Umbilical cord (tissue), 1 donor: ENCODE measurements at regions not wholly inside any gene's neighbourhood (a gene's known extent, or its start where the extent isn't known, plus 50 kb on each side); places are given as distances from the start of the nearest gene placed in this dataset.

Source experiments
- DNase-seq: peaks from one replicate; pipeline ENCODE4 v3.0.0-alpha.2; 2015; ENCODE audit warnings: low spot score

GRCh38 chr2:239605409-239605808 lies 204.6 kb upstream of the HDAC4 start:
- DNase-seq = no peak

- no peak for DNase-seq
These were observed 204.0 kb upstream of the HDAC4 start for GRCh38 chr2:239604861-239605260.

GRCh38 chr2:239603411-239604356 lies 202.9 kb upstream of the HDAC4 start:
- DNase-seq = no peak

GRCh38 chr2:239602290-239603282 lies 201.8 kb upstream of the HDAC4 start:
- DNase-seq = peak; percentile 11

GRCh38 chr2:239601880-239602279 lies 201.1 kb upstream of the HDAC4 start:
- no peak for DNase-seq

- DNase-seq = no peak
These were observed 200.5 kb upstream of the HDAC4 start for GRCh38 chr2:239601201-239601851.

- DNase-seq = no peak
These were observed 199.8 kb upstream of the HDAC4 start for GRCh38 chr2:239600650-239601049.

- no peak for DNase-seq
These were observed 199.3 kb upstream of the HDAC4 start for GRCh38 chr2:239600001-239600593.

- no peak for DNase-seq
These were observed 198.5 kb upstream of the HDAC4 start for GRCh38 chr2:239599299-239599698.

GRCh38 chr2:239598732-239599090 lies 197.9 kb upstream of the HDAC4 start:
- no peak for DNase-seq

GRCh38 chr2:239598011-239598731 lies 197.4 kb upstream of the HDAC4 start:
- no peak for DNase-seq

GRCh38 chr2:239597216-239597615 lies 196.4 kb upstream of the HDAC4 start:
- no peak for DNase-seq

GRCh38 chr2:239596792-239597191 lies 196.0 kb upstream of the HDAC4 start:
- no peak for DNase-seq

- no peak for DNase-seq
These were observed 195.4 kb upstream of the HDAC4 start for GRCh38 chr2:239596253-239596652.

- no peak for DNase-seq
These were observed 194.9 kb upstream of the HDAC4 start for GRCh38 chr2:239595726-239596125.

GRCh38 chr2:239594772-239595608 lies 194.2 kb upstream of the HDAC4 start:
- DNase-seq = no peak

GRCh38 chr2:239594019-239594771 lies 193.4 kb upstream of the HDAC4 start:
- DNase-seq = peak; percentile 20

GRCh38 chr2:239593455-239593854 lies 192.6 kb upstream of the HDAC4 start:
- no peak for DNase-seq
